ENCODE measurements at regions not wholly inside any gene's neighbourhood (a gene's known extent, or its start where the extent isn't known, plus 50 kb on each side); places are given as distances from the start of the nearest gene placed in this dataset.

GRCh38 chr10:10915215-10915614 lies 102.5 kb upstream of the CELF2 start:
- H3K4me1 ChIP-seq: no peaks in the 10 kb centered on the region
- FAIRE-seq (no peak), DNase-seq (ENCODE audit: low read depth in 1 of 2, low spot score in 1 of 2) (no peak), ATAC-seq (no peak)
- CTCF ChIA-PET: no interaction called here
- POLR2A ChIA-PET: no interaction called here
- no peak overlapping the region for H3K27ac ChIP-seq
- no peak overlapping the region for H3K4me3 ChIP-seq
- TF ChIP-seq ATOH8 (CRISPR knock-in tag; IDR thresholded peaks at IDR 0.05; ENCODE audit: low read depth) (no peak), EHF (CRISPR knock-in tag; IDR thresholded peaks at IDR 0.05) (no peak), KDM1A (IDR thresholded peaks at IDR 0.05; ENCODE audit: low read depth) (no peak), CHD4 (IDR thresholded peaks at IDR 0.05; ENCODE audit: borderline replicate concordance) (no peak), RFX5 (IDR thresholded peaks at IDR 0.05) (no peak), NR3C1 (IDR thresholded peaks at IDR 0.05) (no peak), HMGXB4 (CRISPR knock-in tag; IDR thresholded peaks at IDR 0.05; ENCODE audit: borderline replicate concordance) (no peak), JUNB (IDR thresholded peaks at IDR 0.05) (no peak), GATA3 (IDR thresholded peaks at IDR 0.05; ENCODE audit: borderline replicate concordance) (no peak), TP53 (CRISPR knock-in tag; IDR thresholded peaks at IDR 0.05) (no peak)
- no peaks in the 10 kb centered on the region for H3K9me3 ChIP-seq
- no peak overlapping the region for H3K4me2 ChIP-seq

- no peak for TF ChIP-seq RAD21 (conservative IDR thresholded peaks at IDR 0.05 in 1 of 2, IDR thresholded peaks at IDR 0.05 in 1 of 2)
- no peak for TF ChIP-seq ATOH8 (CRISPR knock-in tag; IDR thresholded peaks at IDR 0.05; ENCODE audit: low read depth)
- TF ChIP-seq BHLHE40 (IDR thresholded peaks at IDR 0.05; ENCODE audit: low read depth, low read length): no peak
- no peak for TF ChIP-seq HOXB13 (CRISPR knock-in tag; IDR thresholded peaks at IDR 0.05; ENCODE audit: low read depth)
- no peak for TF ChIP-seq RCOR1 (IDR thresholded peaks at IDR 0.05; ENCODE audit: low read depth, low read length)
- no peak for TF ChIP-seq MYC (IDR thresholded peaks at IDR 0.05; ENCODE audit: borderline replicate concordance, low read length)
- no peak for TF ChIP-seq SREBF2 (IDR thresholded peaks at IDR 0.05)
- TF ChIP-seq NPAS2 (CRISPR knock-in tag; IDR thresholded peaks at IDR 0.05; ENCODE audit: borderline replicate concordance): no peak
- no peak for TF ChIP-seq MAX (IDR thresholded peaks at IDR 0.05)
- TF ChIP-seq ELK1 (IDR thresholded peaks at IDR 0.05; ENCODE audit: low read depth, low read length): no peak
- TF ChIP-seq CHD2 (IDR thresholded peaks at IDR 0.05; ENCODE audit: low read length, partially characterized antibody): no peak
- TF ChIP-seq ZFP36 (IDR thresholded peaks at IDR 0.05; ENCODE audit: borderline replicate concordance, partially characterized antibody): no peak
- no peak for TF ChIP-seq SMC3 (IDR thresholded peaks at IDR 0.05)
- TF ChIP-seq EP300 (IDR thresholded peaks at IDR 0.05): no peak
- TF ChIP-seq ZNF302 (CRISPR knock-in tag; IDR thresholded peaks at IDR 0.05): no peak
- TF ChIP-seq EHMT2 (IDR thresholded peaks at IDR 0.05; ENCODE audit: low read depth): no peak
- no peak for TF ChIP-seq E2F6 (IDR thresholded peaks at IDR 0.05; ENCODE audit: borderline replicate concordance, low read depth)
- no peak for TF ChIP-seq POLR2AphosphoS2 (conservative IDR thresholded peaks at IDR 0.05; ENCODE audit: low read length)
- TF ChIP-seq USF2 (IDR thresholded peaks at IDR 0.05): no peak
Measured at GRCh38 chr10:10917031-10917430, 100.6 kb upstream of the CELF2 start.

More at GRCh38 chr10:10917031-10917430, 100.6 kb upstream of the CELF2 start:
- Histone ChIP-seq H3K4me2 (no peak overlapping the region), H3K9me3 (no peaks in the 10 kb centered on the region), H3K4me1 (no peaks in the 10 kb centered on the region), H3K27ac (no peak overlapping the region), H3K4me3 (no peak overlapping the region)
- DNase-seq (ENCODE audit: low read depth in 1 of 2, low spot score in 1 of 2) (no peak), ATAC-seq (no peak), FAIRE-seq (no peak)
- 18% methylated on average over 1 of the region's 1 CpG for WGBS (ENCODE audit: missing lambda C conversion rate)
- ChIA-PET POLR2A (no interaction called here), CTCF (no interaction called here)
